ENCODE measurements at regions not wholly inside any gene's neighbourhood (a gene's known extent, or its start where the extent isn't known, plus 50 kb on each side); places are given as distances from the start of the nearest gene placed in this dataset.
"Not testable (repeated sequence)": the region's sequence is repeated elsewhere in the genome, so short reads cannot be mapped to it uniquely, and the experiment has no call there.

GRCh38 chr20:26252311-26252975 lies 555.8 kb upstream of the ZNF337 start:
- TF ChIP-seq CTCF (IDR thresholded peaks at IDR 0.05; ENCODE audit: insufficient read depth, low read depth, low read length); EZH2 (IDR thresholded peaks at IDR 0.05; ENCODE audit: insufficient read depth, low read length): not testable (repeated sequence)
